Stimulated activated naive CD8-positive, alpha-beta T cell treated with anti-CD3 and anti-CD28 coated beads, Interleukin-15, Interleukin-2, amounts not matched to agents 100 U/mL and 50 U/mL, for 24 hours (primary cell): ENCODE measurements at regions not wholly inside any gene's neighbourhood (a gene's known extent, or its start where the extent isn't known, plus 50 kb on each side); places are given as distances from the start of the nearest gene placed in this dataset.

ENCODE experiments used
- ATAC-seq: fragments of 150-1000 bp; cut with Tn5 transposase; one replicate; pipeline ENCODE4 v1.10.0; 2021
- DNase-seq: peaks from one replicate; pipeline ENCODE4 v3.0.0; 2021

DNA sequence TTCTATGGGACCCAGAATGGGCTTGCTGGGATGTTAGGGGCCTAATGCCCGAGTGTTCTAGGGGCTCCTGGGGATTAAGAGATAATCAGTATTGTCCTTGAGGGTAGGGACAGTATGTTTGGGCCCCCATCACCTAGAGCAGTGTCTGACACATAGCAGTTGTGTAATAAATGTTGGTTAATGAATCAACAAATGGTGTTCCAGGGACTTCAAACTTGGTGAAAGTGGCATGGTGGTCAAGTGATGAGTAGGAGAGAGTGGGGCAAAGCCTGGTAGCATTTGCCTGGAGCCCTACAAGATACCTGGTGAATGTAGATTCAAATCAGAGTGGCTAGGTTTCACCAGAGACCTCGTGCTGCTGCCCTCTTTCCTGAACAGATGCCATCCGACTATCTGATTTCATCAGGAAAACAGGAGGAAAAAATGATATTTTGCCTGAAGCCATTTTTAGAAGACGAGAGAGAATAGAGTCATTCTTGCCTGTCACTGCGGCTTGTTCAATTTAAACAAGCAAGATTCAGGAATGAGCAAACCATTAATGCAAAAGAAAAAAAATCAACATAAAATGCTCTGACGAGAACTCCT lies 117.3 kb downstream of the RPL22L1 start:
- DNase-seq (no peak), ATAC-seq (no peak)

DNA sequence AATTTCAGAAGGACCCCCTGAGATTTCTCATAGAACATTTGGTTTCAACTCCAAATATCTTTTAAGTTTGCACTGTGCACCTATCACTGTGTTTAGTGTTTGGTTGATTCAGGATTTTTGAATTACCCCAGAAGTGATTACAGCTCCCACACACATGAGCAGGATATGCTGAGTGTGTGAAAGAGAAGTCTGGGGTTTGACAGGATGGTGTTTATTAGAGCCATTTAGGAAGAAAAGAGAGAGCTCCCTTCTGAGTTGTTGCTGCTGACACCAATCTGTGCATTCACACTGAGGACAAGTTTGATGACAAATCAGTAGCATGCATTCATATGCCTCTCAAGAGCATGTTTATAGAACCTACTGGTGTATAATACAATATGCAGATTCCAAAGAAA lies 118.1 kb downstream of the RPL22L1 start:
- DNase-seq (no peak), ATAC-seq (no peak)

DNA sequence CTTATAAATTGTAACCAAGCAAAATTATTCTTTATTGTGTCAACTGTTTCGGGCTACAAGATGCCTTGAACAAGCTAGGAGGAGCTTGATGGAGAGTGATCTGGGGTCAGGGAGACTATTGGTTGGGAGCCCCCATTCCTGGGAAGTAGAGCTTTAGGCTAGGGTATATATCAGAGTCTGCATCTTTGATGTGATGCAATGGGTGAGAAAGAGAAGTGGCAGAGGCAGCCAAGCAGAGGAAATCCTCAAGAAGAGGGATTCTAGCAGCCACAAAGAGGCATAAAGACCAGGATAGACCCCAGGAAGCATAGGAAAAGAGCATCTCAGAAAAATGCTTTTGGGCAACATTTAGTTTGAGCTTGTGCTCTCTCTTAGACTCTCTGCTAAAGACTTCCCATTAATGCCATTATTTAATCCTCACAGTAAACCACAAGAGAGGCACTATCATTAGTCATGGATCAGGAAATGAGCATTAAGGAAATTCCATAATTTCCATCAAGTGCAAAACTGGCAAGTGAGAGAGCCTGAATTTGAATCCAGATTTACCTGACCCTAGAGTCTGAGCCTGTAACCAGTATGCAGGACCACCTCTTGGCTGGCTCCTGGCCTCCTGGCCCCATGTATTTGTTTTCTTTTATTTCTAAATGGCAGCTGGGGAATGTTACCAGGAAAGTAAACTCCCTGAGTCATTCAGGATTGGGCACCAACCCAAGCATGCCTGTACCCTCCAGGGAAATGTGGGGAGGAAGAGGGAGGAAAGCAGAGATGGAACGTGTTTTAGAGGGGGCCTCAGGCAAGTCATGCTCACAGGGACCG lies 118.7 kb downstream of the RPL22L1 start:
- DNase-seq (no peak), ATAC-seq (no peak)

DNA sequence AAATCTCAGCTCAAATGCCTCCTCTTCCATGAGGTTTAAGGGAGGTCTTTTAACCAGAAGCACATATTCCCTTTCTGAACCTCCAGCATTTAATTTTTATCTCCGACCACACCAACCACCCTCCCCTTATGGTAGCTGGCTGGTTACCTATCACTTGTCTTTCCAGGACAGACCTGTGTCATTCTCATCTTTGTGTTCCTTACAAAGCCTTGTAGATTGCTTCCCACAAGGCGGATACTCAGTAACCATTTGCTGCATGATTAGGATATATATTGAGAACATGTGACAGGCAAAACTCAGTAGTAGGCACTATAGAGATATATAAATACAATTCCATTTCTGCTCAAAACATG lies 119.5 kb downstream of the RPL22L1 start:
- ATAC-seq (no peak), DNase-seq (no peak)

DNA sequence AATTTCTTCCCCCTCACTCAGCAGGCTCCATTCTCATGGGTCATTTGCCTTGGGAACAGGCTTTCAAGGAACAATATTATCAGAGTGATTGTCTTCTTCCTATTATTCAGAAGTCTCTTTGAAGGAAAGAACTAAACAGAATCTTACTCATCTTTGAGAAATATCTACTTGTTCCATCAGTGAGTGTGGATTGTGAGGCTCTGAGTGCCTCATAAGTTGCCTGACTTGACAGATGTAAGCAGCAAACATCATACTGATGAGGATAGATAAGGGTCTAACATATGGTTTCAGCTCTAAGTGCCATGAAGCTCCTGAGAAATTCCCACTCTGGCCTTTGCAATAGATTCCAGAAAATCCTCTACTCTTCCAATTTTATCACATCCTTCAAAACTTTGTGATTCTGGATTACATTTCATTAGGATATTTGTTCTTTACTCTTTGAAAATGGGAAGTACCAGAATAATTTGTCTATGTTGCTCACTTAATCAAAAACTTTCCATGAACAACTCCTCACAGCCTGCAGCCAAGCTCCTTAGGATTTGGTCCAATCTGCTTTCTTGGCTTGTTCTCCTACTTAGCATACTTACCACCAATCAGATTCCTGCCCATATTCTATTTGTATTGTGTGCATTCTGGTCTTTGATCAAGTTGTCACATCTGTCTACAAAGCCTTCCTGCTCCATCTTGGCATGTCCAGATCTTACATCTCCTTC lies 120.1 kb downstream of the RPL22L1 start:
- ATAC-seq (no peak), DNase-seq (no peak)

DNA sequence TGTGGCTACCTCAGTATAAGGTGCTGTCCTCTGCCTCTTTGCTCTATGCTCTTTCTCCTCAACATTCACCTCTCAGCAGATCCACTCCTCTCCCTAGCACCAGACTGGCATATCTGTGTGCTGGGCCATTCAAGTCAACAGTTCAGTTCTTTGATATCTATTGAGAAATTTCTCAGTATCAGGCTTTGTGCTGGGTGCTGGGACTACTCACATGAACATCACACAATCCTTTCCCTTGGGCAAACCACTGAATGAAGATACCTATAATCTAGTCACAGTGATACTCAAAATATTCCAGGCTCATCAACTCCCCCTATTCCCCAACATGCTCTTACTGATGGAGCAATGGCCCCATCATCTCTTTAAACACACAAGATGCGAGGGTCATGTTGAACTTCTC lies 120.8 kb downstream of the RPL22L1 start:
- DNase-seq (no peak), ATAC-seq (no peak)

DNA sequence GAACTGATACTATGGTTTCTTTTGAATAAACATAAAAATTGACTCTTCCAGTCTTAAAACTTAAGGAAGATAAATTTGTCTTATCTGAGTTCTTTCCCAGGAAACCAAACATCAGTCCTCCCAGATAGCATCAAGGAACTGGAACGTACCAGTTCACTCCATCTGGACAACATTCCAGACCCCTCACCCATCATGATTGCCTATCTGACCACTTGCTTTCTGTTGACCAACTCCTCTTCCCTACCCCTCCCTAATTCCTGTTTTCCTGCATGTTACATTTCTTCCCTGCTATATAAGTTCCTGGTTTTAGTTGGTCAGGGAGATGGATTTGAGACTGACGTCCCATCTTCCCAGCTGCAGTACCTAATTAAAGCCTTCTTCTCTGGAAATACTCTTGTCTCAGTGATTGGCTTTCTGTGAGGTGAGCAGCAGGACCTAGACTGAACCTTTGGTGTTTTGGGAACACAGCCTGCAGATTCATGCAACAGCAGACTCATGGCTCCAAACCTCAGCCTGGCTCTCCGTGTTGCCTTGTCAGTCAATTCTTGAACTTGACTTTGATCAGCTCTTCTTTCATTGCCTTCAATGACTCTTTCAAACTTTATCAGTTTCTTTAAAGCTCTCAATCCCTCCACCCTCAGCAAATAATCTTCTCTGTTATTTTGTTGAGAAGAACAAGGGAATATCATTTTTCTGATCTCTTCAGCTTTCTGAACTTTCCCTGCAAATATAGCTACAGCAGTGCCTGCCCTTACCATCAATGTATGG lies 123.6 kb downstream of the RPL22L1 start:
- no peak for ATAC-seq
- DNase-seq: no peak

DNA sequence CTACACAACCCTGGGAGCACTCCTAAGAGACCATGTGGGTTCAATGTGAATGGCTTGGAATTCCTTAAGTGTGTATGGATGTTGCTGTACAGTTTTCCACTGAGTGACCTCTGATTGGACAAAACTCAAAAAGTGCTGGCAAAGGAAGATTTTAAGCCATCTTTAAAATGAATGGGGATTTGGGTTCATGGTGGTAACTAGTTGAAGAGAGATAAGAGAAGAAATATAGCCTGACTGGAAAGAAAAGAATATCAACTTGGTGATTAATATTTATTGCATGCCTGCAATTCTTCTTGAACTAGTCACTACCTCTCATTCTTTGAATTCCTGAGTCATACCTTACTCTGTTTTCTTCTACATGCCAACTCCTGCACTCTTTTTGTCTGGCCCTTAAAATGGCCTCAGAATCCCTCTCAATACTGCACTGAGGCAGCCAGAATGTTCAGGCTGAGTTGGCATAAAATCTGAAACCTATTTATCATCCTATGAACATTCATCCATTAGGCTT lies 124.7 kb downstream of the RPL22L1 start:
- DNase-seq: no peak
- ATAC-seq: no peak

DNA sequence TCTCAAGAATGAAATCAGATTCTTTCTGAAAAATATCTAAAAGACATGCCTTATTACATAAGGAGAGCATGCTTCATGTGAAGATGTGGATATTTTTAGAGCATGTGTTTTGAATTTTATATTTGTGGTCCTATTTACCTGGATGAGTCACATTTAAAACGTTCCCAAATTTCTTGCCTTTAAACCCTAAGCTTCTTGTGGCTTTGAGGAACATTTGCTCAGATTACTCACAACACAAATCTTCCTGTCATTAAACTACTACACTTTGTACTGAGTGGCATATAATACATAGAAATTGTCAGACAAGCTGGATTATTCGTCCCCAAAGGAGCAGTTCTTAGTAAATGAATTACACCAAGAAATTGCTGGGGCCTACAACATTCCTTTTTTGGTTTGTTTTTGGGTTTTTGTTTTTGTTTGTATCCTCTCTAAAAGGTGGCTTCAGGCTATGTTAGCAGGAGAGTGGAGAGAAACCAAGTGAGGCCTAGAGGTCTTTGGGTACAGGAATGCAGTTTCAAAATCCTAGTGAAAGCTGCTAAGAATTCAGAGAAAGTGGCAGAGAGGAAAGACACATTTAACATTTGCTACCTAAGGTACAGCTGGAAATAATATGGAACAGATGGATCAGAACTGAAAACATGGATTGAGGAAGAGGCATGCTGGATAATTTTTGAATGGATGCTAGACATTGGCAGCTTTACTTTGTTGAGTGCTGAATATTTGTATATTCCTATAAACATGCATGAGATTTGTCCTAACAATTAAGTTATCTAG lies 128.1 kb downstream of the RPL22L1 start:
- no peak for DNase-seq
- no peak for ATAC-seq

DNA sequence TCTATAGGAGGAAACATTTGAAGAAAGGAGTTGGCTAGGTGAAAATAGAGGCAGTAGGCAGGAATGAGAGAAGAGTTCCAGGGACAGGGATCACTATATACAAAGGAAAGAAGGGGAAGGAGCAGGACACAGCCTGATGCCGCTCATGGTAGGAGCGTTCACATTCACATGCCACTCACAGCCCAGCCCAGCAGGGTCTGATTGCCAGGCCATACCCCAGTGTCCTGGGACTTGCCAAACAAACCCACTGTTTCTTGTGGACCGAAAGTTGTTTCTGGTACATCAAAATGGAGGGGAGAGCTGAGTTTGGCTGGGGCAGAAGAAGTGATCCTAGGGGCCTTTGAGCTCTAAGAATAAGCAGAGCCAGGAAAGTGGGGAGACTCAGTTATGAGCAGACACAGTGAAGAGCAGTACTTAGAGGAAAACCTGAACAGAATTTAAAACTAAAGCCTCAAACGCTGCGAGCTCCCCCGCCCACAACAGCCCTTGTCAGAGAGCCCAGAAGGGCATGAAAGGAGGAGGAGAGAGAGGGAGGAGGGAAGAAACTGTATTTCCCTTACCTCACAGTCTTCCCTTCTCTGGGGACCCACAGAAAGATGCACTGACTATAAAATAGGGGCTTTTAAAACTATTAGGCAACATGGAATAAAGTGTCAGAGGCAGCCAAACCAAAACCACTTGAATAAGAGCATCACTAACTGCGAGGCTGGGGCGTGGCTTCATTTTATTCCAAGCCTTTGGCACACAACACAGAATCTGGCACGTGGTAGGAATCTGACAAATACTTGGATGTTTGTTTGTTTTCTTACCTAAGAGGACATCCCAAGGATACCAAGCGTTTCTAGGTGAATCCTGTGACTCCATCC lies 129.0 kb downstream of the RPL22L1 start:
- ATAC-seq: no peak
- no peak for DNase-seq

DNA sequence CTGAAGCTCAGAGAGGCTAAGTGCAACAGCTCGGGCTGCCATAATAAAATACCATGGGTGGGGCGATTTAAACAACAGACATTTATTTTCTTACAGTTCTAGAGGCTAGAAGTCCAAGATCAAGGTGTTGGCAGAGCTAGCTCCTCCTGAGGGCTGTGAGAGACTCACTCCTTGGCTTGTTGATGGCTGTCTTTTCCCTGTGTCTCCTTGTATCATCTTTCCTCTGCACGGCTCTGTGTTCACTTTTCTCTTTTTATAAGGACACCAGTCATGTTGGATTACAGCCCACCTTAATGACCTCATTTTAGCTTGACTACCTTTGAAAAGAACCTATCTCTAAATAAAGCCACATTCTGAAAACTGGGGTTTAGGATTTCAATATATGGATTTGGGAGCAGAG lies 129.7 kb downstream of the RPL22L1 start:
- DNase-seq: no peak
- no peak for ATAC-seq

DNA sequence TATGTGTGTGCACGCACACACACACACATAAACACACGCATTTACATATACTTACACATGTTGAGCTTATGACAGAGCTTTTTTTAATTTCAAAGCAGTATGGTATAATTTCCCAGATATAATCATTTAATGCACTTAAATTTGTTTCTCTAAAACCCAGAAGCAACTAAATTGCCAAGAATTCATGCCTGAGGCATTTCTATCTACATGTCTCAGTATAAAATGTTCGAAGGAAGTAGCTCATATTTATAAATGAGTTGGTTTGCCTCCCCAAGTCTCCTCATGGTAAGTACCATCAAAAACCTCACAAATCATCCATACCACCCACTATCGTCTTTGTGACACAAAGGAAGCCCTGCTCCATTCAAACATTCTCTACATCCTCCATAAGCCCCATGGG lies 130.6 kb downstream of the RPL22L1 start:
- ATAC-seq: no peak
- DNase-seq: no peak

DNA sequence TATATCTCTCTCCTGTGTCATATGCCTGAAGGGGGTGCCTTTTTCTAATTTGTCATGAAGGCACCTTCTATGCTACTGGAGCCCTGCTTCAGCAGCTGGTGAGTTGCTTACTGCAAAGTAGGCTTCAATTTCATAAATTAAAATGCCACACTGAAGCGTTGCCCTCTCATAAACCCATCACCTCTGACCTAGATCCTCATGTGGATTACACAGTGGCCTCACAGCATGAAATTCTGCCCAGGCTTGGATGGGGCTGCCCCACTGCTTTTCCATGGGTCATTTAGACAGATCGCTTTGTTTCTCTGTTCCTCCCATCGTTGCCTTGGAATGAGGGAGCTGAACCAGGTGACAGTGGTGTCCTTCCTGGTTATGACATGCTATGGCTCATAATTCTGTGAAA lies 131.2 kb downstream of the RPL22L1 start:
- no peak for ATAC-seq
- no peak for DNase-seq

DNA sequence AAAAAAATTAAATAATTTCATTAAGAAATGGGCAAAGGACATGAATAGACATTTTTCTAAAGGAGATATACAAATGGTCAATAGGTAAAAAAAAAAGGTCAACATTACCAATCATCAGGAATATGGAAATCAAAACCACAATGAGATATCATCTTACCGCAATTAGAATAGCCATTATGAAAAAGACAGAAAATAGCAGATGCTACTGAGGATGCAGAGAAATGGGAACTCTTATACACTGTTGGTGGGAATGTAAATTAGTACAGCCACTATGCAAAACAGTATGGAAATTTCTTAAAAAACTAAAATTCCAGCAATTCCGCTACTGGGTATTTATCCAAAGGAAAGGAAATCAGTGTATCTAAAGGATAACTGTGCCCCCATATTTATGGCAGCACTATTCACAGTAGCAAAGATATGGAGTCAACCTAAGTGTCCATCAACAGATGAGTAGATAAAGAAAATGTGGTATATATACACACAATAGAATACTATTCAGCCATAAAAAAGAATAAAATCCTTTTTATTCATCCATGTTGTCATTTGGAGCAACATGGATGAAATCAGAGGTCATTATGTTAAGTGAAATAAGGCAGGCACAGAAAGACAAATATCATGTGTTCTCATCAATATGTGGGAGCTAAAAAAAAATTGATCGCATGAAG lies 132.4 kb downstream of the RPL22L1 start:
- ATAC-seq (no peak), DNase-seq (no peak)

DNA sequence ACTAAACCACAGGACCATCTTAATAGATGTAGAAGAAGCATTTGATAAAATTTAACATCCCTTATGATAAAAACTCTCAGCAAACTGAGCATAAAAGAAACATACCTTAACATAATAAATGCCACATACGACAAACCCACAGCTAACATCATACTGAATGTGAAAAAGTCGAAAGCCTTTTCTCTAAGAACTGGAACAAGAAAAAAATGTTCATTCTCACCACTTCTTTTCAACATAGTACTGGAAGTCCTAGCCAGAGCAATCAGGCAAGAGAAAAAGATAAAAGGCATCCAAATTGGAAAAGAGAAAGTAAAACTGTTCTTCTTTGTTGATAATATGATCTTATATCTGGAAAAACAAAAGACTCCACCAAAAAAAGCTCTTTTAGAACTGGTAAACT lies 134.2 kb downstream of the RPL22L1 start:
- DNase-seq: no peak
- no peak for ATAC-seq

DNA sequence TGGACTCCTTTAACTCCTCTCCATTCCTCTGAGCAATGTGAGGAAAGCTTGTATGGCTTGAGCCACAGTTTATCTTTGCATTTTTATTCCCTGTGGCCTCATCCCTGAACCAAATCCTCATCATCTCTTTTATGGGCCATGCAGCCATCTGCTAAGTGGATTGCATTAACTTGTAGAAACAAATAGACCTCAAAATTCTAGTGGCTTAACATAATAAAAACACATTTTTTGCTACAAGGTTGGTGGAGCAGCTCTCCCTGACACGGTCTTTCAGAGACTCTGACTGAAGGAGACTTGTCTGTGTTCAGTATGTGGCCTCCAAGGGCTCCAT lies 135.3 kb downstream of the RPL22L1 start:
- no peak for DNase-seq
- ATAC-seq: no peak

DNA sequence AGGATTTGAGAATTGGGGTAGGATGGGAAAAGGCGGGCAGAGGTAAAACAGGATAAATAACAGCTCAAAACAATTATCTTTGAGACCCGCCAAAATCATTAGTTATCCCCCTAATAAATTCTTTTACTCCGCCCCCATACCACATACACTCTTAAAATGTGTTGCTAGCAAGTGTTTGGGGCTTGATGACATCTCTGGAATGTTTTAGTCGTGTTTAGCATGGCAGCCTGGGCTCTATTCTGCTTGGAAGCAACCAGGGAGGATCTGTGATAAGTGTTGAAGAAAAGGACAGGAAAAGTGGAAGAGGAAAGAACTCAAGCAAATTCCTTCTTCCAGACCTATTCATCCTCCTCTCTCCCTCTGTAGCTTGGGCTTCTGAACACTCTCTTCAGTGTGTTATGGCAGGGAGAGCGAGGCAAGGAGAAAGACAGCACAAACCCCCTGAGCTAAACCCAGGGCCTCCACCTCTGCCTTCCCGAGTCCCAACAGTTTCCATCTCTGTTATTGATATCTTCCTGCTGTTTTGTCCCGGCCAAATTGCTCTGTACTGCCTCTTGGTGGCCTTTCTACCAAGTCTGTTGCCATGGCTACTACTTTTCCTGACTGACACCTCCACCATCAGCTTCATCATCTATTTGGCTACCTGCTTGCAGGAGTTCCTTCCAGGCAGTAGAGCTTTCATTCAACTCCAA lies 135.8 kb downstream of the RPL22L1 start:
- no peak for ATAC-seq
- DNase-seq: no peak

DNA sequence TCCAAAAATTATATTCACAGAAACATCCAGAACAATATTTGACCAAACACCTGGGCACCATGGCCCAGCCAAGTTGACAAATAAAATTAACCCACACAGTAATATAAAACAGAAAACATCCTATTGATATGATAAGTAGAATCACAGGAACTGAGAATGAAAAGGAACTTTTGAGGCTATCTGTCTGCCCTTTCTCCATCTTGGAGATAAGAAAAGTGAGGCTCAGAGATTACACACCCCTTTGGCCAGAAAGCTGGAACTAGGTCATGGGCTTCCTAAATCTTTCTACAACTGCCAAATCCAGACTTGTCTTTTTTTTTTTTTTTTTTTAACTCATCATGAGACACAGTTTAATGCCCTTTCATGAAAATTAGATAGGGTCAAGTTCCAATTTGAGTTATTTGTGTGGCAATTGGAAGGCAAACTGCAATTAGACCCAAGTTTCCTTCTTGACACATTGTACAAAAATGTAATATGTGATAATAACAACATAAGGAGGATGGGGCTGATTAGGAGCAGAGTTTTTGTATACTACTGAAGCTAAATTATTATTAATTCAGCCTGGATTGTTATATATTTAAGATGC lies 137.2 kb downstream of the RPL22L1 start:
- no peak for ATAC-seq
- DNase-seq: no peak

DNA sequence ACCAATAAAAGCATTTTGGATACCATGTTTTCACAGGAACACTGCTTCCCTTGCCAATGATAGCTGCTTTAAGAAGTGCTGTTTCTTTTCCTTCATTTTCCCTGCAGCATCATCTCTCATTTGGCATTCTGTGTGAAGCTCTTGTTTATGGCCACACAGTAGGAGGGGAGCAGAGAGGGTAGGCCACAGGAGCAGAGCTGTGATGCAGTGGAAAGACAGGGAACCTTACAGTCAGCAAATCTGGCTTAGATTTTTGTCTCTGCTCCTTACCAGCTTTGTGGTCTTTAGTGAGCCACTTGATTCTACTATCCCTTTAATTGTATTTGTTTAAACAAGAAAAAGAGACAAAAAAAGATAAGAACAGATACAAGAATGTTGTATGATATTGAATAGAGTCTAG lies 138.7 kb downstream of the RPL22L1 start:
- ATAC-seq (no peak), DNase-seq (no peak)
